ENCODE measurements at regions not wholly inside any gene's neighbourhood (a gene's known extent, or its start where the extent isn't known, plus 50 kb on each side); places are given as distances from the start of the nearest gene placed in this dataset.
A peak's percentile ranks its signal among the peaks of the same experiment; 100 is the strongest.

- ATAC-seq (ENCODE audit: low read depth) (no peak), DNase-seq (ENCODE audit: low spot score in 2 of 2) (no peak)
- H3K27ac Mint-ChIP-seq = no peak overlapping the region
- H3K27me3 Mint-ChIP-seq = no peaks in the 10 kb centered on the region
- H3K4me1 Mint-ChIP-seq = peaks cover 34% of the 10 kb centered on the region
- no peak overlapping the region for H3K4me3 Mint-ChIP-seq
- no peaks in the 10 kb centered on the region for H3K9me3 Mint-ChIP-seq
- no peaks in the 10 kb centered on the region for H3K36me3 Mint-ChIP-seq
Measured at GRCh38 chr16:85971902-85972638, 73.1 kb downstream of the IRF8 start.

DNA sequence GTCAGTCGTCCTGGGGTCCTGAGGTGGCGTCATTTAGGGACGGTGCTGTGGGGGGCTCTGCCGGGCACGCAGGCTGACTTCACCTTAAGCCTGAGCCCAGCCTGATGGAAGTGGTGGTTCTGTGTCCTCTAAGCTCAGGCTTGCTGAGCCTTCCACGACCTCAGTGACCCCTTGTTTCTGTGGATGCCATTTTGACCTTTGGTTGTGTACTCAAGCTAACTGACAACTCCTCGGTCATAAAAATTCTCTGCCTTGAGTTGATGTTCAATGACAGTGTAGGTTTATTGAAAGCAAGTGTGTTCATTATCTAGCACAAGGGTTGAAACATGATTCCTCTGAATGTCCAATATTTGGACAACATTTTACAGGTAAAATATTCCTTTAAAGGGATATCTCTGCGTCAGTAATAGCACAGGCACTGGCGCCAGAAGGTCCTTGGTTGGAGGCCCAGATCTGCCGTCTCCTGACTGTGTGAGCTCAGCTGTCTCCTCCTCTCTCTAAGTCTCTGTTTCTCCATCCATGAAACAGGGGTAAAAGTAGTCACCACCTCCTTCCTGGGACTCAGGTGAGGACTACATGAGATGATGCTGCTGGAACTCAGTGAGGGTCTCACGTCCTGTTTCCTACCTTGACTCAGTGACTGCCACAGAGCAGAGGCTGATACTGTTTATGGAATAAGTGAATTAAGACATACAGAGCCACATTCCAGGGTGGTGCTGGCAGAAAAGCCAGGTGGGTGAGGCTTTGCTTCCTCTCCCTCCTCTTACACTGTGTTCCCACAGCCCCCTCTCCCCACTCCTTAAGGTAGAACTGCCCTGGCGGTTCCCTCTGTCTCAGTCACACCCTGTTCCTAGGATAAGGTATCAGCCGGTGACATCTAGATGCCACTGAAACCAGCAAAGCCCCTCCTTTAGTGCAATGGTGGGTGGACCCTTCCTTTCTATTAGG lies 75.7 kb downstream of the IRF8 start:
- no peaks in the 10 kb centered on the region for H3K36me3 Mint-ChIP-seq
- DNase-seq (ENCODE audit: low spot score in 2 of 2) = no peak
- H3K4me3 Mint-ChIP-seq = no peak overlapping the region
- peaks cover under 1% of the 10 kb centered on the region for H3K27me3 Mint-ChIP-seq
- no peak for ATAC-seq (ENCODE audit: low read depth)
- no peak overlapping the region for H3K27ac Mint-ChIP-seq
- no peaks in the 10 kb centered on the region for H3K9me3 Mint-ChIP-seq
- peaks cover 23% of the 10 kb centered on the region for H3K4me1 Mint-ChIP-seq

- H3K27ac Mint-ChIP-seq = no peak overlapping the region
Measured at GRCh38 chr16:85975451-85975981, 76.6 kb downstream of the IRF8 start.

DNA sequence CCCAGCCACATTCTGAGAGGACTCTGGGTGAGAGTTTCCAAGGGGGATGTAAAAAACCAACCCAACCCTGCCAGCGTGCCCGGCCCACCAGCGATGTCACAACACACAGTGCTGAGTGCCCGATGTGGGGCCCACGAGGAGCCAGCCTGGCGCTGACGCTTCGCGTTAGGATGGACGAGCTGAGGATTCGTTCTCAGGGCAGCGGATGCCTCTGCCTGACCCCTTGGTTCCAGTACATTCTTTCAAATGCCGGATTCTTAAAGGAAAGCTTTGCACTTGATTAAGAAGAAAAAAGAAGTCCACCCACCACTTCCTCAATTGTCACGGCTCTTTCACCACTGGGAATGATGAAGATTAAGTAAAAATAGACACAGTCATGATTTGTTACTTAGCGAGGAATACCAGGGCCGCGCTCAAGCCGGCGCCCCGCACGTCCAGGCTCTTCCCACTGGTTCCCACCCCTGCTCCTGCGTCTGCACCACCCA lies 79.4 kb downstream of the IRF8 start:
- no peak overlapping the region for H3K27ac Mint-ChIP-seq
- H3K4me3 Mint-ChIP-seq = no peak overlapping the region

More at GRCh38 chr16:85975451-85975981, 76.6 kb downstream of the IRF8 start:
- Mint-ChIP-seq H3K27me3 (peaks cover 2% of the 10 kb centered on the region), H3K9me3 (no peaks in the 10 kb centered on the region), H3K4me1 (peaks cover 20% of the 10 kb centered on the region), H3K4me3 (no peak overlapping the region), H3K36me3 (no peaks in the 10 kb centered on the region)
- no peak for DNase-seq (ENCODE audit: low spot score in 2 of 2)
- ATAC-seq (ENCODE audit: low read depth) = no peak

GRCh38 chr16:85978976-85979375 lies 80.0 kb downstream of the IRF8 start:
- peaks cover 2% of the 10 kb centered on the region for H3K27me3 Mint-ChIP-seq
- H3K36me3 Mint-ChIP-seq = no peaks in the 10 kb centered on the region
- ATAC-seq (ENCODE audit: low read depth) (no peak), DNase-seq (ENCODE audit: low spot score in 2 of 2) (no peak)
- peaks cover 26% of the 10 kb centered on the region for H3K4me1 Mint-ChIP-seq
- no peak overlapping the region for H3K4me3 Mint-ChIP-seq
- no peaks in the 10 kb centered on the region for H3K9me3 Mint-ChIP-seq
- H3K27ac Mint-ChIP-seq = no peak overlapping the region

More for the DNA sequence above, 79.4 kb downstream of the IRF8 start:
- no peak for DNase-seq (ENCODE audit: low spot score in 2 of 2)
- no peak for ATAC-seq (ENCODE audit: low read depth)
- Mint-ChIP-seq H3K9me3 (no peaks in the 10 kb centered on the region), H3K27me3 (peaks cover 2% of the 10 kb centered on the region), H3K4me1 (peaks cover 25% of the 10 kb centered on the region), H3K36me3 (no peaks in the 10 kb centered on the region)

DNA sequence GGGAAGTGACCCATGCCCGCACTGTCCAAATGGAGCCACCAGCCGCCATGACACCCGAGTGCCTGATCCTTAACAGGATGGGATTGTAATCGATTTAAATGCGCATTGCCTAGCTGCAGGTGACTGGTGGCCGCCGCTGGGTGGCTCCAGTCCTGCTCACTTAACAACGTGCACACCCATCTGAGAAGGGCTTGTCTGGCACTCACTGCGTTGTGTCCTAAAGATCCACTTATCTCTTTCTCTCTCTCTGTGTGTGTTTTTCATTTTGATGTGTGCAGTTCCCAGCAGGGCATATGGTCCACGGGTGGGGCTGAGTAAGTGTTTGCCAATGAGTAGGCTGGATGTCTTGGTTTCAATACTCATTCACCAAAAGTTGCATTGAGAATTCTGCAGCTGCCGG lies 80.6 kb downstream of the IRF8 start:
- Mint-ChIP-seq H3K4me1 (peaks cover 30% of the 10 kb centered on the region), H3K4me3 (no peak overlapping the region), H3K27me3 (peaks cover 2% of the 10 kb centered on the region), H3K36me3 (no peaks in the 10 kb centered on the region), H3K9me3 (no peaks in the 10 kb centered on the region), H3K27ac (no peak overlapping the region)
- ATAC-seq (ENCODE audit: low read depth) (peak; percentile 76), DNase-seq (ENCODE audit: low spot score in 2 of 2) (no peak)

DNA sequence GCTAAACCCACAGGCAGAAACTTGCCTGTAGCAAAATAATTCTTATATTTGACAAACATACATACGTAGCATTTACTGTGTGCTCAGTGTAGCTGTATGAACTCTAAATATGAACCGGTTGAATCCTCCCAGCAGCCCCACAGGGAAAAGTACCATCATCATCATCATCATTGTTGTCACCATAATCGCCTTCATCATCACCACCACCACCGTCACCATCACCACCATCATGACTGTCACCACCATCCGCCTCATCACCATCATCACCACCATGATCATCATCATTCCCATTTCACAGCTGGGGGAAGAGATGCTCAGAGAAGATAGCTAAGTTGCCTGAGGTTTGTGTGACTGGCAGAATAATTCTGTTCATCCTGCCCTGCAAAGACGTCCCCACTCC lies 81.7 kb downstream of the IRF8 start:
- Mint-ChIP-seq H3K36me3 (no peaks in the 10 kb centered on the region), H3K9me3 (no peaks in the 10 kb centered on the region), H3K4me1 (peaks cover 34% of the 10 kb centered on the region), H3K4me3 (no peak overlapping the region), H3K27me3 (peaks cover 2% of the 10 kb centered on the region), H3K27ac (no peak overlapping the region)
- DNase-seq (ENCODE audit: low spot score in 2 of 2) (no peak), ATAC-seq (ENCODE audit: low read depth) (no peak)

- Mint-ChIP-seq H3K4me3 (peak overlapping the region; percentile 57), H3K9me3 (no peaks in the 10 kb centered on the region), H3K27me3 (peaks cover 2% of the 10 kb centered on the region), H3K36me3 (no peaks in the 10 kb centered on the region), H3K27ac (no peak overlapping the region), H3K4me1 (peaks cover 39% of the 10 kb centered on the region)
- no peak for ATAC-seq (ENCODE audit: low read depth)
- no peak for DNase-seq (ENCODE audit: low spot score in 2 of 2)
Measured at GRCh38 chr16:85981826-85982562, 83.0 kb downstream of the IRF8 start.

DNA sequence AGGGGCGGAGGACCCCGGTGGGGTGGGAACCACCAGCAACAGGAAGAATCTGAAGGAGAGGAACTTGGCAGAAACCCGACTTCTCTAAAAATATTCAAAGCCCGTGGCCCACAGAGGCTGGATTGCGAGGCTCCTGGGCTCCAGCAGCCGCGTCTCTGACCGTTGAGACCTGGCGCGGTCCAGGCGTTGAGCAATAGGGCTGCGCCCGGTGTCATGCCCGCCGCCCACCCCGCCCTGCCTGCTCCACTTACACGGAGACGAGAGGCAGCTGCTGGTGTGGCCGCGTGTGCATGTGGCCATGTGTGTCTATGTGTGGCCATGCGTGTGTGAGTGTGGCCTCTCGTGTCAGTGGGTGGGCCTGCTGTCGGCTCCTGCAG lies 83.6 kb downstream of the IRF8 start:
- peaks cover 2% of the 10 kb centered on the region for H3K27me3 Mint-ChIP-seq
- peak overlapping the region; percentile 8 for H3K4me3 Mint-ChIP-seq
- no peak for ATAC-seq (ENCODE audit: low read depth)
- peaks cover 43% of the 10 kb centered on the region for H3K4me1 Mint-ChIP-seq
- no peak for DNase-seq (ENCODE audit: low spot score in 2 of 2)
- H3K27ac Mint-ChIP-seq = no peak overlapping the region
- H3K36me3 Mint-ChIP-seq = no peaks in the 10 kb centered on the region
- H3K9me3 Mint-ChIP-seq = no peaks in the 10 kb centered on the region

- DNase-seq (ENCODE audit: low spot score in 2 of 2) (no peak), ATAC-seq (ENCODE audit: low read depth) (no peak)
- Mint-ChIP-seq H3K4me1 (peaks cover 47% of the 10 kb centered on the region), H3K27ac (no peak overlapping the region), H3K9me3 (no peaks in the 10 kb centered on the region), H3K27me3 (peaks cover 2% of the 10 kb centered on the region), H3K36me3 (no peaks in the 10 kb centered on the region), H3K4me3 (no peak overlapping the region)
Measured at GRCh38 chr16:85983064-85983463, 84.1 kb downstream of the IRF8 start.

GRCh38 chr16:85983606-85984230 lies 84.8 kb downstream of the IRF8 start:
- ATAC-seq (ENCODE audit: low read depth) (no peak), DNase-seq (ENCODE audit: low spot score in 2 of 2) (no peak)
- H3K27ac Mint-ChIP-seq = no peak overlapping the region
- no peaks in the 10 kb centered on the region for H3K36me3 Mint-ChIP-seq
- no peak overlapping the region for H3K4me3 Mint-ChIP-seq
- peaks cover 49% of the 10 kb centered on the region for H3K4me1 Mint-ChIP-seq
- peaks cover 2% of the 10 kb centered on the region for H3K27me3 Mint-ChIP-seq
- H3K9me3 Mint-ChIP-seq = no peaks in the 10 kb centered on the region

- no peak for ATAC-seq (ENCODE audit: low read depth)
- Mint-ChIP-seq H3K36me3 (no peaks in the 10 kb centered on the region), H3K4me3 (peak overlapping the region; percentile 55), H3K27ac (peak overlapping the region; percentile 88), H3K9me3 (no peaks in the 10 kb centered on the region), H3K4me1 (peaks cover 49% of the 10 kb centered on the region), H3K27me3 (peaks cover 2% of the 10 kb centered on the region)
- no peak for DNase-seq (ENCODE audit: low spot score in 2 of 2)
Measured at GRCh38 chr16:85984231-85984880, 85.4 kb downstream of the IRF8 start.

DNA sequence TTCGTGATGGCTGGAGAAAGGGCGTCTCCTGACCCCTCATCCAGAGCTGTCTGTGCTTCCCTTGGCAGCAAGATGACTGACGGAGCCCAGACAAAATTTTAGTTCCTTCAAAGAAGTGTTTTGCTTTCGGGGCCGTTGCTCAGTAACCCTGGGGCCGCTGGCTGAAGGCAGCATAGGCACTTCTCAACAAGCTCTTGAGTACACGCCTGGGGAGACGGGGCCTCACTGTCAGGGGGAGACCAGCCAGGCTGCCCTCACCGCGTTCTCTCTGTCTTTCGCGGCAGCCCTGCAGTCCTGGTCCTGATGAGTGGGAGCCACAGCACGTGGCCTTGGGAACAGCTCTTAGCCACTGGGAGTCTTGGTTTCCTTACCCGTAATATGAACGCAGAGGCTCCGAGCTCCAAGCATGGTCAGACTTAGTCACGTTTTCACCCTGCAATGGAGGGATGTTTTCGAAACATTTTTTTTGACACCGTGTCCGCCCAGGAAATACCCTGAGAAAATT lies 86.0 kb downstream of the IRF8 start:
- no peaks in the 10 kb centered on the region for H3K9me3 Mint-ChIP-seq
- ATAC-seq (ENCODE audit: low read depth) (peak; percentile 14), DNase-seq (ENCODE audit: low spot score in 2 of 2) (no peak)
- no peaks in the 10 kb centered on the region for H3K36me3 Mint-ChIP-seq
- no peaks in the 10 kb centered on the region for H3K27me3 Mint-ChIP-seq
- H3K27ac Mint-ChIP-seq = peak overlapping the region; percentile 88
- peaks cover 48% of the 10 kb centered on the region for H3K4me1 Mint-ChIP-seq
- peak overlapping the region; percentile 55 for H3K4me3 Mint-ChIP-seq

All from memory B cell (primary cell).